GM19452 (cell line): ENCODE measurements at regions not wholly inside any gene's neighbourhood (a gene's known extent, or its start where the extent isn't known, plus 50 kb on each side); places are given as distances from the start of the nearest gene placed in this dataset.
"Not testable (repeated sequence)": the region's sequence is repeated elsewhere in the genome, so short reads cannot be mapped to it uniquely, and the experiment has no call there.

Experiments
- ATAC-seq: cut with Tn5 transposase; IDR thresholded peaks from one replicate; pipeline ENCODE4 v1.9.1; 2021; ENCODE audit not compliant: unreplicated experiment

DNA sequence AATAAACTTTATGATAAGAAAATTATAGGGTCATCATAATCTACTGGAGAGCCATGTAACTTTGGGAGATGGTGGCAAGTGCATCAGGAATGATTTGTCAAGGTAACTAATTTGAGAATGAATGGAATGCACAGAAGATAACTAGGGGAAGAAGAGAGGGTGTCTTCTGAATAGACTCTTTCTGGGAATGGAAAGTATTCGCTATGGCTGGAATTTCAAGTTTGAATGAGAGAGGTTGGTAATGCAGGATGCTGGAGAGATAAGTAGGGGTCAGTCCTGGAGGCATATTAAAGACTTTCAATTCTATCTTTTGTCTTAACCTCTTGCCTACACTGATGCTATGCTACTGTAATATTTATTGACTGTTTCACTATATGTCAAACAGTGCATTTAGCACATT is 714.2 kb downstream of the CETN3 start:
- no peak for ATAC-seq

DNA sequence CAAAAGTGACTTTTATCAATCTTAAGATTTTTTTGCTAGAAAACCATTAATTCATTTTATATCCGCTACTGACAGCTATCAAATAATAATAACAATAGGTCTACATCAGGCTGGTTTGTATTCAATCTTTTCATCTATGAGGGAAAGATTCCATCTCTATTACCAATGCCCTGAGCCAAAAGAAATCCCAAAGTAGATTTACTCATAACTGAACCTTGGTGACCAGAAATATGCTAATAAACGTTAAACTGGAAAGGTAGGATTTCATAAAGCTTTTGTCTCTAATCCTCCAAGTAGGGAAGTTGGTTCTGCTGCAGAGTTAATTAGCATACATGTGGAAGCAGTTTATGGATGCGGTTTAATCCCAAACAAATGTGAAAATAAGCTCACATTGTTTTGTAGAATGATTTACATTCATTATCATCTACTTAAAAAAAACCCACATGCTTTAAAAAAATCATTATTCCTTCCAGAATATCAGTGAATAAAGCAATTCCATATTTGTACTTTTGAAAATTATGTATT is 715.5 kb downstream of the CETN3 start:
- no peak for ATAC-seq

DNA sequence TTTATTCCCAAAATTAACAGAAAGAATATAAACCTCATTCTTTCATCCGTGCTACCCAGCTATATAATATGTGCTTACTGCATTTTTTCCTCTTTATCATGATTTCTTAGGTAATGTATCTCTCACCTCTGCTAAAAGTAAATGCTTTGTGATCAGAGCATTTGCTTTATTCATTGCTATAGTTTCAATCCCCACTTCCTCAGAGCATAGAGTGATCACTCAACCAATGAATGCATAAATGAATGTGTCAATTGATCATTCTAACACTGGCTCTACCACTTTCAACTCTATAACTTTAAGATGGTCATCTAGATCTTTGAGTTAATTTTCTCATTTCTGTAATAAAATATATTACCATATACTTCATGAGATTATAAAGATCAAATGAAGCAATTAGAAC is 719.2 kb downstream of the CETN3 start:
- no peak for ATAC-seq

DNA sequence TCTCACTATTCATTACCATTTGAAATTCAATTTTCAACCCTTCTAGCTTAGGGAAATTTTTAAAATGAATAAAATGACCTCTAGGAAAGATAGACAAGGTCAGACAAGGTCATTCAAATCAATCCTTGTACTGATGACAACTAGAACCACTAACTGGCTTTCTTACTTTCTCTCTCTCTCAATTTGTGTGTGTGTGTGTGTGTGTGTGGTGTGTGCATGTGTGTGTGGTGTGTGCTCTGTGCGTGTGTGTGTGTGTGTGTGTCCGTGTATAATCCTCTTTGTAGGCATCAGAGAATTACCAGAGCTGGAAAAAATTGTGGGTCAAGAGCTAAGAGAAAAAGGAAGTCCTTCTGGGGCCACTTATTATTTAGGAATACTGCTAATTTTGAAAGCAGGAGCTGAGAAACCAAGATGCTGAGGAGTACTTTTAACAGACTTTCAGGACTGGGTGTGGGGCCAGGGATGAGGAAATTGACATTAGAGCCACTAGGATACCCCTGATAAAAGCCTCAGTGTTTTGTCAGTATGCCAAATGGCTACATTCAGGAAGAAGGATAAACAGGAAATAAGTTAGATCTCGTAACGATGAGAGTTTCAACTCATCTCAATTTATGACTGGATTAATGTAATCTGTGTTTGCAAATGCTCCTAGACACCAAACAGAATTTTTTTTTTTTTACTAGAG is 723.3 kb downstream of the CETN3 start:
- ATAC-seq = no peak

DNA sequence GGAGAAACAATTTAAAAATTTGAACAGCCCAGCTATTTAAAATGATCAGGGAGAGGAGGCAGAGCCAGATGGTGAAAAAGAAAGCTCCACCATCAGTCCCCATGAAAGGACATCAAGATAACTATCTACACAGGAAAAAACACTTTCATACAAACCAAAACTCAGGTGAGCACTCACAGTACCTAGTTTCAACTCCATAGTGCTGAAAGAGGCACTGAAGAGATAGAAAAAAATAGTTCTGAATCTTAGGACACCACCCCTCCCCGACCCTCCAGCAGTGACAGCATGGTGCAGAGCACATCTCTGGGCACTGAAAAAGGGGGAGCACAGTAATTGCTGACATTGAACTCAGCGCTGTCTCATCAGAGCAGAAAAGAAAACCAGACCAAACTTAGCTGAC is 732.9 kb downstream of the CETN3 start:
- no peak for ATAC-seq

DNA sequence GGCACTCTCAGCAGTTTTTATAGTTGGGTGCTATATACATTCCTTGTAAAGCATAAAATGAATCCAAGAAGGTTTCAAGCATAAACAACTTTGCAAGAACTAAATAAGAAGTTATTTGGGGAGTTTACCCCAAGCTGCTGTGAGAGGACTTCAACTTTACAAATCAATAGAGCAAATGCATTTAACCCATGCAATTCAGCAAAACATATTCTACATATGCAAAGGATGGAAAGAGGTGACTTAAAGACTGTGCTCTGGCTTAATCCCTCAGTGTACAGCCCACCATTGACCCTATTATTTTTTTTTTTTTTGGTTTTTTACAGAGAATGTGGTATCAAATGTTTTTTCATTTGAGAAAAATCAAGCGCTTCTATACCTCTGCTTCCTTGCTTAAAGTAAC is 736.5 kb downstream of the CETN3 start:
- ATAC-seq = no peak

DNA sequence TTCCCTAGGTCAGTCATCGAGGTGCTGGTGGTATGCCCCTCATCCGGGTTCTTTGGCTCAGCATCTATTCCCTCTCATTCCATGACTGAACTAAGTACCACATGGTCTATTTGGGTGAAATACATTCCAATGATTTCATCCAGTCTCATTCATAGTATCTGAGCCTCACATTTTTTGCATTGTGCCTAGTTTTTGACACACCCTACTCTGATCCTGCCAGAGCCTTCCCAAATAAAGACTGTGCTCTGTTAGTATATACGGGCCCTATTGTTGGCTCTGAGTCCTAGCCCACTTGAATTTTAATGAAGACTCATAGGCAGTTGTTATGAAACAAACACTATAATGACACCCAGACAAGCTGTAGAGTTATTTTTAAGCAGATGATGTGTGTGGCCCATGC is 740.7 kb downstream of the CETN3 start:
- no peak for ATAC-seq

DNA sequence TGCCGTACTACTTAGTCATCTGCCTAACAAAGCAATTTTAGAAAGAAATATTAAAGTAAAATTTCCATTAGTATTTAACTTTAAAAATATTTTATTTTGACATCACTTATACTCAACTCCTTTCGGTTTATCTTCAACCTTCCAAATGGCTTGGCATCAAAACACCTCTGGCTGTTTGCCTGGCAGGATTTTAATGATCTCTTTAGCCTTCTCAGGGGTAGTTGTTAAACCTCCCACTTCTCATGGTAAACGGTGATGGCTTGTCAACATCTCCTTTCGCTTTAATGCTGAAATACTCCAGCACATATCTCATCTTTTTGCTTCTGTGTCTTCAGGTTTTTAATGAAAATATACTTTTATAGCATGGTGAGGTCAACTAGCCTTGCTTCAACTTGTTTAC is 747.1 kb downstream of the CETN3 start:
- ATAC-seq = no peak

DNA sequence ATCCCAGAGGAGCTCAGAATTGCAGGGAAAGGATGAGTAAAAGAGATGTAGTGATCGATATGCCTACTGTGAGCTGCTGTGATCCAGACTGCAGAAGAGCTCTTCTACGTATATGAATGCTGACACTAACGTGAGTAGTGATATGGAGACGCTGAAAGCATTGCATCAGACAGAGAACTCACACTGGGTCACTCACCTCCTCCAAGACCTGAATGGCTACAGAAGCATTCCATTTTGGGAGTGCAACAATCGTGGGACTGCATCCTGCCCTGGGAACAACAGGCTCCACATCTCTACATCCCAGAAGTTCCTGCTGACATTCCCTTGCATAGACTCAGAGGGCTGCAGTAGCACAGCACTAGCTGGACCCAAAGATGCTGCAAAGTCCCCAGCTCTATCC is 755.9 kb upstream of the MEF2C start:
- ATAC-seq = no peak

DNA sequence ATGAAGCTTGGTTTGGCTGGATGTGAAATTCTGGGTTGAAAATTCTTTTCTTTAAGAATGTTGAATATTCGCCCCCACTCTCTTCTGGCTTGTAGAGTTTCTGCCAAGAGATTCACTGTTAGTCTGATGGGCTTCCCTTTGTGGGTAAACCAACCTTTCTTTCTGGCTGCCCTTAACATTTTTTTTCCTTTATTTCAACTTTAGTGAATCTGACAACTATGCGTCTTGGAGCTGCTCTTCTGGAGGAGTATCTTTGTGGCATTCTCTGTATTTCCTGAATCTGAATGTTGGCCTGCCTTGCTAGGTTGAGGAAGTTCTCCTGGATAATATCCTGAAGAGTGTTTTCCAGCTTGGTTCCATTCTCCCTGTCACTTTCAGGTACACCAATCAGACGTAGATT is 751.2 kb upstream of the MEF2C start:
- not testable (repeated sequence) for ATAC-seq

DNA sequence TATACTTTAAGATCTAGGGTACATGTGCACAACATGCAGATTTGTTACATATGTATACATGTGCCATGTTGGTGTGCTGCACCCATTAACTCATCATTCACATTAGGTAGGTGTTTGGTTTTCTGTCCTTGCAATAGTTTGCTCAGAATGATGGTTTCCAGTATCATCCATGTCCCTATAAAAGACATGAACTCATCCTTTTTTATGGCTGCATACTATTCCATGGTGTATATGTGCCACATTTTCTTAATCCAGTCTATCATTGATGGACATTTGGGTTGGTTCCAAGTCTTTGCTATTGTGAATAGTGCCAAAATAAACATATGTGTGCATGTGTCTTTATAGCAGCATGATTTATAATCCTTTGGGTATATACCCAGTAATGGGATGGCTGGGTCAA is 747.1 kb upstream of the MEF2C start:
- not testable (repeated sequence) for ATAC-seq

DNA sequence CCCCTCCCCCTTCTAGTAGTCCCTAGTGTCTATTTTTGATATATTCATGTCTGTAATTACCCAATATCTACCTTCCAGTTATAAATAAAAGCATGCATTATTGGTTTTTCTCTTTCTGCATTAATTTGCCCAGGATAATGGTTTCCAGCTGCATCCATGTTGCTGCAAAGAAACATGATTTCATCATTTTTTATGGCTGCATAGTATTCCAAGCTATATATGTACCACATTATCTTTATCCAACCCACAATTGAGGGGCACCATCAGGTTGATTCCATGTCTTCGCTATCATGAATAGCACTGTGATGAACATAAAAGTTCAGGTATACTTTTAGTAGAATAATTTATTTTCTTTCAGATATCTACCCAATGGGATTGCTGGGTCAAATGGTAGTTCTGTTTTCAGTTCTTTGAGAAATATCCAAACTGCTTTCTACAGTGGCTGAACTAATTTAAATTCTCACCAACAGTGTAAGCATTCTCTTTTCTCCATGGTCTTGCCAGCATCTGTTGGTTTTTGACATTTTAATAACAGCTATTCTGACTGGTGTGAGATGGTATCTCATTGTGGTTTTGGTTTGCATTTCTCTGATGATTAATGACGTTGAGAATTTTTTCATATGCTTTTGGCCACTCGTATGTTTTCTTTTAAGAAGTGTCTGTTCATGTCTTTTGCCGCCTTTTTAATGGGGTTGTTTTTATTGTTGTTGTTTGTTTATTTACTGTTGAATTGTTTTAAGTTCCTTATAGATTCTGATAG is 746.1 kb upstream of the MEF2C start:
- ATAC-seq = no peak

DNA sequence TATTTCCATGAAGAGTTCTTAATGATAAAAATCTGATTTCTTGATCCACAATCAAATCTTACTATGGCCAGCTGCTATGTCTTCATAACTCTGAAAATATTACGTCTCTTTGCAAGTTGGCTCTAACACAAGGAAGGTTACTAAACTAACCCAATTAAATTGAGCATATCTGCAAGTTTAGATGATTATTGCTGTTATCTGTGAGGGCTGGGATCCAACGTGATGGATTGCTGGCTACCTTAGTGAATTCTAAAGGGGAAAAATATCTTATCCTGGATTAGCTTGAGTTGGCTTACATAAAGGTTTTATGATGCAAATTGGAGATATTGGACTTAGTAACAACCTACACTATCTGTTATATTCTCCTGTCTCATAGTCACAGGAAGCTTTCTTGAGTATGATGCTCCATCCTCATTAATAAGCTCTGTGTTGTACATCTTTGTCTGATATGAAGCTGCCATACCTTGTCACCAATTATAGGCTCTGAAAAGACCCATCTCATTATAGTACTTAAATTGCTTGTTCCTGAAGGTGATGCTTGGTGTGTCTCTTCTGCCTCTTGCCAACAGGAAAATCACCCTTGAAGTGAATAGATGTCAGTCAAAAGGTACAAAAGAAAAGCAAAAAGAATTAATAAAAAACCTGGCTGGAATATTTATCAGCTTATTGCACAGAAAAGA is 733.0 kb upstream of the MEF2C start:
- no peak for ATAC-seq

DNA sequence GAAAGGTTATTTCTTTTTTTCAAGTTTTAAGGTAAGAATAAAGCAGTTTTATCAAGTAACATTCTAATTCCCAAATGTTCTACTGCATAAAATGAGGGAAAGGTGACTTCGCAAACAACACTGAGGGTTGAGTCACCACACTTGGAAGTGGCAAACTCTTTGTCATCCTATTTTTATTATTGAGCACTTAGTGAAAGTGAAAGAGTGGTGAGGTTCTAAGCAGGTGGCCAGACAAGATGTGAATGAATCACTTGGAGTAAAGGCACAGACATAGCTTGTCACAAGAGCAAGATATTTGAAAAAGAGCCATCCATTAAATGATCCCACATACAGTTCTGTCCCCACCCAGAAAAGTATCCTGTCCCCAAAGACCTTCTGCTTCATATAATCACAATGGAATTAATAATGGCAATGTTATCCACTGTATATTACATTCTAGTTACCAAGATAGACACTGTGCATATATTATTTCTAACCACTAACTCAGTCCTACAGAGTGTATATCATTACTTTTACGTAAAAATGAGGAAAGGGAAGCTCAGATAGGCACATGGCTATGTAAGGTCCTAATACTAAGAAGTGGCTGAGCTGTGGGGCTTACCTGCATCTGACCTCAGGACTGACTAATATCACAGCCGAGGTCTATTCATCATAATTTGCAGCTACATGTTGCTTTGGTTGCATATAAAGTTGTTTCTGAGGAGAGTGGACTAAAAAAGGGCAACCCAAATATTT is 730.4 kb upstream of the MEF2C start:
- ATAC-seq = peak; percentile 96

DNA sequence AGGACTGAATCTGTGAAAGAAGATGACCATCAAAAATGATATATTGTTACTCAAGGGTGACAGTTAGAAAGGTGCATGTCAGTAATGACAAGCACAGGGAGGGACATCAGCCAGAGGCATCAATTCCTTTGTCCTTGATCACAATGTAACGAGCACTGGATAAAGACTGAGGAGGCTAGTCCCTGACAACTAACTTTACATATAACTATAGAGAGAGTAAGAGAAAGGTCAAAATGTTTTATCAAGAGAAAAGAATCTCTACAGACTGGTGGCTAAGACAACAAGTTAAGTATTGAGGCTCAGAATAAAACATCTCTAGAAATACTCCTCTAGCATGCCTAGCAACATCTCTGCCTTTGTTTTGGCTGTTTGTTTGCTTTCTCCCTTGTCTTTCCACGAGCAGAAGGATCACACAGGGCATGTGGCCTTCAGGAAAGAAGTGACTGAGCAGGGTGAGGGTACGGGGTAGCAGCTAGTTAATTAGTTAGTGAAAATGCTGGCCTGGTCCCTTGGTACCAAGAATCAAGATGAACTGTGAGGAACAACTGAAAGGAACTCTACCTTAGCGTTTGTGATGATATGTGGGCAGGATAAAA is 724.1 kb upstream of the MEF2C start:
- ATAC-seq = no peak

DNA sequence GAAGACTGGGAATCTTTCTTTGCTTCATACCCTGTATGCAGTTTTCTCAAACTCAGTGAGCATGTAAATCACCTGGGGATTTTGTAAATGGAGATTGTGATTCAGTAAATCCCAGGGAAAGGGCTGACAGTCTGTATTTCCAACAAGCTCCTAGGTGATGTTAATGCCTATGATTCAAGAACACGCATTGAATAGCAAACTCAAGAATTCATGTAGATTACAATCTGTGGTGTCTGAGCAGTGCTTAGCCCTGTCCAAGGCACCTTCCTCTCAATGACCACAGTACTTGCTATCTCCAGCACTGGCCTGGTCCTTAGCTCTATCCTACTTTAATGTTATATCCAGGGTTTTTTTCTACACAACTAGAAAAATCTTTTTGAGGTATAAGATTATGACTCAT is 721.4 kb upstream of the MEF2C start:
- ATAC-seq = no peak

DNA sequence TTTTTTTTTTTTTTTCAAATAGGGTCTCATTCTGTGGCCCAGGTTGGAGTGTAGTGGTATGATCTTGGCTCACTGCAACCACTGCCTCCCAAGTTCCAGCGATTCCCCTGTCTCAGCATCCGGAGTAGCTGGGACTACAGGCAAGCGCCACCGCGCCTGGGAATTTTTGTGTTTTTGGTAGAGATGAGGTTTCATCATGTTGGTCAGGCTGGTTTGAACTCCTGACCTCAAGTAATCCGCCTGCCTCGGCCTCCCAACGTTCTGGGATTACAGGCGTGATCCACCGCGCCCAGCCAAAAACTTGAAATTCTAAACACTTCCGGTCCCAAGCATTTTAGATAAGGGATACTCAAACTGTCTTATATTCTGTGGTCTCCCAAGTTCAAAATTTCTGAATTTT is 718.9 kb upstream of the MEF2C start:
- no peak for ATAC-seq

DNA sequence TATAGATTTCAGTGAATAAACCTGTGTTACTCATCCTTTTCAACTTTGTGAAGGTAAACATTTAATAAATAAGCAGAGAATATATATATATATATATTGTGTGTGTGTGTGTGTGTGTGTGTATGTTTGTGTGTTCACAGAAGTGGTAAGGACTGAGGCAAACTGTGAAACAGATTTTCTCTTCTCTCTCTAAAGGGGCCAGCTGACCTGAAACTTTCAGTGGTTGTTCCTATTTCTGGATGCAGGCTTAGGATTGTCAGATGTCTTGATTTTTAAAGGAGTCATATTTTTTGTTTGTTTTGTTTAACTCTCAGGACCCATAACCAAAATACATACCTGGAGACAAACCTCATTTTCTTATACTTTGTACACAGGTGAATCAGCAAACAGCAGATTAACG is 714.9 kb upstream of the MEF2C start:
- ATAC-seq = no peak

DNA sequence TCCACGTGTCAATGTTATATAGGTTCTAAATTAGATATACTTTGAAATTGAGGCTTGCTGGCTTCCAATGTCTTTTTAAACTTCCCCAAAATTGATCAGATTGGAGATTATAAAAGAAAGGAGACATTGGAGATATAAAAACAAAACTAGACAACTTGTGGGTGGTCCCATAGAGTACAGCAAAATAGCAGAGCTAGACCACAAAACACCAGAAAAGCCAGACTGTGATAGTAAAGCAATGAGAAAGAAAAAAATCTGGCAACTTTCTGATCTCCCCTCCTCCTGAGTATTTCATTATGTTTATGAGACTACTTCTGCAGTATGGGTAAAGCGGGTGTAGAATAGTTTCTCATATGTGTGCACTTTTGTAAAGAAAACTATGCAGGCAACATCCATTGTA is 713.8 kb upstream of the MEF2C start:
- no peak for ATAC-seq

DNA sequence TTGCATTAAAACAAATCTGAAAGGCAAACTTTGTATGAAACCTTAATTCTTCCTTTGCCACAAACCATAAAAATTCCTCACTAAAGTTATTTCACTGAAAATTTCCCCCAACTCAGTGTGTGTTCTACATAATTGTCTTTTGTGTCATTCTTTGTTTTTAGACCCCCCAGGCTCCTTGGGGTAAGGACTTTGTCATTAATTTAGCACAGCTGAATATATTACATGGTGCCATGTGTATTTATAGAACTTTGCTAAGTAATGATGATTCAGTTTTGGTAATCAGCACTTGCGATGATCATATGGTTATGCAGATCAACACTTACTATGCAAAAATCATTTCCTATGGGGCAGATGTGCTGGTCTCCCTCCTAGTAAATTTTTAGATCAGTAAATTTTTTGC is 712.1 kb upstream of the MEF2C start:
- no peak for ATAC-seq
